C4-2B (cell line): ENCODE measurements at regions not wholly inside any gene's neighbourhood (a gene's known extent, or its start where the extent isn't known, plus 50 kb on each side); places are given as distances from the start of the nearest gene placed in this dataset.

Experiments
- CTCF ChIP-seq: fragments of 450-650 bp; conservative IDR thresholded peaks from 2 replicates; pipeline ENCODE4 v1.5.1; 2017; ENCODE audit warnings: mild to moderate bottlenecking
- ZFX ChIP-seq: fragments of 450-650 bp; IDR thresholded peaks from 2 replicates; pipeline ENCODE4 v1.6.1; 2017

GRCh38 chr20:24086121-24086520 lies 97.5 kb upstream of the GGTLC1 start:
- TF ChIP-seq CTCF (no peak), ZFX (no peak)
